Transverse colon (tissue), 4 donors: ENCODE measurements at regions not wholly inside any gene's neighbourhood (a gene's known extent, or its start where the extent isn't known, plus 50 kb on each side); places are given as distances from the start of the nearest gene placed in this dataset.

ENCODE experiments used
- CTCF ChIP-seq, 5 experiments: fragments of 200-600 bp in 3 of 5; fragments of 450-650 bp in 2 of 5; sonication (generic) in 3 of 5; IDR thresholded peaks; 1 replicate in 2 of 5; 2 replicates in 3 of 5; pipeline ENCODE4 v1.5.1; 2016 to 2017; ENCODE audit warnings: antibody characterized with exemption in 5 of 5, inconsistent platforms in 3 of 5, mild to moderate bottlenecking in 2 of 5, moderate library complexity in 1 of 5
- POLR2A ChIP-seq: fragments of 450-650 bp; IDR thresholded peaks from one replicate; pipeline ENCODE4 v1.6.1; 2016; ENCODE audit warnings: antibody characterized with exemption, mild to moderate bottlenecking, moderate library complexity
- POLR2AphosphoS5 ChIP-seq, 3 donors: sonication (generic); formaldehyde crosslinking; IDR thresholded peaks; one replicate each; pipeline ENCODE4 v1.6.1; 2016; ENCODE audit warnings: antibody characterized with exemption in 3 of 3

GRCh38 chr1:78275456-78275855 is 215.3 kb upstream of the PTGFR start:
- TF ChIP-seq POLR2AphosphoS5 (IDR thresholded peaks at IDR 0.05) (no peak), CTCF (IDR thresholded peaks at IDR 0.05) (no peak), POLR2A (no peak)
